ENCODE measurements at regions not wholly inside any gene's neighbourhood (a gene's known extent, or its start where the extent isn't known, plus 50 kb on each side); places are given as distances from the start of the nearest gene placed in this dataset.

DNA sequence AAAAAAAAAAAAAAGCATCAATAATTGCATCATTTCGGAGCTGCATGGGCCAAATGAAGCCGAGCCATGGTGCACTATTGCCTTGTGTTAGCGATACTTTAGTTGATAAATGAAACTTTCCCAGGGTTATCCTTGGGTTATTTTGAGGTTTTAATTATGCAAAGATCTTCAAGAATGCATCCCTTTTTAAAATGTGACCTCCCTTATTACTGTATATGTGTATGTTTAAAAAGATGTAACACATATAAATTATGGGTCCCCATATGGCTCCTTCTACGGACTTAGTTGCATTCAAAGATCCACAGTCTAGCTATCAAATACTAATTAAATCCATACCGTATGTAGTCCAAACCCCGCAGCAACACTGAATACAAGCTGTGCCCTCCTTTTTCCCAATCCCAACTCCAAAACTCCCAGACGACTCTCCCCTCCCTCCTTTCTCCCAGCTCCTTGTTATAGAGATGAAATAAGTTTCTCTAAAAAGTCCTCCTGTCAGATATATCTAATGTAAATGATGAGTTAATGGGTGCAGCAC is 129.3 kb upstream of the MAP1LC3B2 start:
- H3K27ac ChIP-seq (ENCODE audit: control insufficient read depth, insufficient read depth, low read length): no peak overlapping the region
- H4K20me1 ChIP-seq (ENCODE audit: control insufficient read depth, extremely low read depth, insufficient read depth, low read length): no peaks in the 10 kb centered on the region
- no peak overlapping the region for H3K4me2 ChIP-seq (ENCODE audit: control insufficient read depth, extremely low read depth, insufficient read depth, low read depth, low read length)
- no peak overlapping the region for H3K9ac ChIP-seq (ENCODE audit: control insufficient read depth, extremely low read depth, insufficient read depth, low read length)
- H2AFZ ChIP-seq (ENCODE audit: control insufficient read depth, low read length): no peak overlapping the region
- no peak for DNase-seq (ENCODE audit: low read depth, low spot score)
- H3K9me1 ChIP-seq (ENCODE audit: control insufficient read depth, extremely low read depth, insufficient read depth, low read length): no peaks in the 10 kb centered on the region
- TF ChIP-seq, protein P1, sequence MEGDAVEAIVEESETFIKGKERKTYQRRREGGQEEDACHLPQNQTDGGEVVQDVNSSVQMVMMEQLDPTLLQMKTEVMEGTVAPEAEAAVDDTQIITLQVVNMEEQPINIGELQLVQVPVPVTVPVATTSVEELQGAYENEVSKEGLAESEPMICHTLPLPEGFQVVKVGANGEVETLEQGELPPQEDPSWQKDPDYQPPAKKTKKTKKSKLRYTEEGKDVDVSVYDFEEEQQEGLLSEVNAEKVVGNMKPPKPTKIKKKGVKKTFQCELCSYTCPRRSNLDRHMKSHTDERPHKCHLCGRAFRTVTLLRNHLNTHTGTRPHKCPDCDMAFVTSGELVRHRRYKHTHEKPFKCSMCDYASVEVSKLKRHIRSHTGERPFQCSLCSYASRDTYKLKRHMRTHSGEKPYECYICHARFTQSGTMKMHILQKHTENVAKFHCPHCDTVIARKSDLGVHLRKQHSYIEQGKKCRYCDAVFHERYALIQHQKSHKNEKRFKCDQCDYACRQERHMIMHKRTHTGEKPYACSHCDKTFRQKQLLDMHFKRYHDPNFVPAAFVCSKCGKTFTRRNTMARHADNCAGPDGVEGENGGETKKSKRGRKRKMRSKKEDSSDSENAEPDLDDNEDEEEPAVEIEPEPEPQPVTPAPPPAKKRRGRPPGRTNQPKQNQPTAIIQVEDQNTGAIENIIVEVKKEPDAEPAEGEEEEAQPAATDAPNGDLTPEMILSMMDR (optimal IDR thresholded peaks at IDR 0.05 in 1 of 3, IDR thresholded peaks at IDR 0.05 in 1 of 3, conservative IDR thresholded peaks at IDR 0.05 in 1 of 3; ENCODE audit: extremely low read depth in 1 of 3, insufficient read depth in 2 of 3, low read length in 3 of 3): no peak
- TF ChIP-seq EZH2 (IDR thresholded peaks at IDR 0.05; ENCODE audit: low read length): no peak
- dilution Hi-C loops (cut with MboI; ENCODE audit: extremely low pct_ligation_motif_present, low sequenced_read_pairs): no loop called here
- H3K4me1 ChIP-seq (ENCODE audit: control insufficient read depth, extremely low read depth, insufficient read depth, low read length): peaks cover 39% of the 10 kb centered on the region
- H3K27me3 ChIP-seq (ENCODE audit: control insufficient read depth, extremely low read depth, insufficient read depth, low read length): no peaks in the 10 kb centered on the region
- no peaks in the 10 kb centered on the region for H3K36me3 ChIP-seq (ENCODE audit: control insufficient read depth in 2 of 2, extremely low read depth in 1 of 2, insufficient read depth in 2 of 2, low read length in 2 of 2)
- no peak overlapping the region for H3K4me3 ChIP-seq (ENCODE audit: control insufficient read depth in 2 of 3, extremely low read depth in 1 of 3, insufficient read depth in 2 of 3, low read depth in 1 of 3, low read length in 3 of 3)
- no peaks in the 10 kb centered on the region for H3K79me2 ChIP-seq (ENCODE audit: control insufficient read depth, insufficient read depth, low read length)
- no peaks in the 10 kb centered on the region for H3K9me3 ChIP-seq (ENCODE audit: control insufficient read depth, low read depth, low read length)
- no peak for FAIRE-seq

DNA sequence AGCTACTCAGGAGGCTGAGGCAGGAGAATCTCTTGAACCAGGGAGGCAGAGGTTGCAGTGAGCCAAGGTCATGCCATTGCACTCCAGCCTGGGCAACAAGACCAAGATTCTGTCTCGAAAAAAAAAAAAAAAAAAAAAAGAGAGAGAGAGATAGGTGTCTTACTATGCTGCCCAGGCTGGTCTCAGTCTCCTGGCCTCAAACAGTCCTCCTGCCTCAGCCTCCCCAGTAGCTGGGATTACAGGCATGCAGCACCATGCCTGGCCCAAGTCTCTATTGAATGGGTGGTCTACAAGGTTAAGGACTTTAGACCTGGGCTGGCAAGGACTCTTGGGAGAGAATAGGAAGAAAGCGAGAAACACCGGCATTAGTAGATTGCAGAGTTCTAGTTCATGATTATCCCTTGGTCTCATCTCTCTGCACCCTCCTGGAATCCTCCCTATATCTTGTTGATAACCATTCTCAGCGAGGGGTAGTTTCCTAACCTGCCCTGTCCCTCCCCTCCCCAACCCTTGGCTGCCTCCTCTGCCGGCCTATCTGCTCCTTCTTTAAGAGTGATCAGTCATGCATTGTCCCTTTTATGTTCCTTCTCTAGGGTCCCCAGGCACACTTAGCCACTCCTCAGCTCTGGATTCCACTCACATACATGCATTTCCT is 128.1 kb upstream of the MAP1LC3B2 start:
- Histone ChIP-seq H3K79me2 (ENCODE audit: control insufficient read depth, insufficient read depth, low read length) (no peaks in the 10 kb centered on the region), H4K20me1 (ENCODE audit: control insufficient read depth, extremely low read depth, insufficient read depth, low read length) (no peaks in the 10 kb centered on the region), H3K27me3 (ENCODE audit: control insufficient read depth, extremely low read depth, insufficient read depth, low read length) (no peaks in the 10 kb centered on the region), H3K4me2 (ENCODE audit: control insufficient read depth, extremely low read depth, insufficient read depth, low read depth, low read length) (no peak overlapping the region), H3K4me1 (ENCODE audit: control insufficient read depth, extremely low read depth, insufficient read depth, low read length) (peaks cover 33% of the 10 kb centered on the region), H3K9me3 (ENCODE audit: control insufficient read depth, low read depth, low read length) (no peaks in the 10 kb centered on the region), H3K27ac (ENCODE audit: control insufficient read depth, insufficient read depth, low read length) (no peak overlapping the region), H3K36me3 (ENCODE audit: control insufficient read depth in 2 of 2, extremely low read depth in 1 of 2, insufficient read depth in 2 of 2, low read length in 2 of 2) (no peaks in the 10 kb centered on the region), H3K9me1 (ENCODE audit: control insufficient read depth, extremely low read depth, insufficient read depth, low read length) (no peaks in the 10 kb centered on the region), H3K9ac (ENCODE audit: control insufficient read depth, extremely low read depth, insufficient read depth, low read length) (no peak overlapping the region), H2AFZ (ENCODE audit: control insufficient read depth, low read length) (no peak overlapping the region), H3K4me3 (ENCODE audit: control insufficient read depth in 2 of 3, extremely low read depth in 1 of 3, insufficient read depth in 2 of 3, low read depth in 1 of 3, low read length in 3 of 3) (no peak overlapping the region)
- TF ChIP-seq, protein P1 (optimal IDR thresholded peaks at IDR 0.05 in 1 of 3, IDR thresholded peaks at IDR 0.05 in 1 of 3, conservative IDR thresholded peaks at IDR 0.05 in 1 of 3; ENCODE audit: extremely low read depth in 1 of 3, insufficient read depth in 2 of 3, low read length in 3 of 3): no peak
- no peak for TF ChIP-seq EZH2 (IDR thresholded peaks at IDR 0.05; ENCODE audit: low read length)
- FAIRE-seq (no peak), DNase-seq (ENCODE audit: low read depth, low spot score) (no peak)
- dilution Hi-C loops (cut with MboI; ENCODE audit: extremely low pct_ligation_motif_present, low sequenced_read_pairs): no loop called here
